ENCODE measurements at regions not wholly inside any gene's neighbourhood (a gene's known extent, or its start where the extent isn't known, plus 50 kb on each side); places are given as distances from the start of the nearest gene placed in this dataset.

DNA sequence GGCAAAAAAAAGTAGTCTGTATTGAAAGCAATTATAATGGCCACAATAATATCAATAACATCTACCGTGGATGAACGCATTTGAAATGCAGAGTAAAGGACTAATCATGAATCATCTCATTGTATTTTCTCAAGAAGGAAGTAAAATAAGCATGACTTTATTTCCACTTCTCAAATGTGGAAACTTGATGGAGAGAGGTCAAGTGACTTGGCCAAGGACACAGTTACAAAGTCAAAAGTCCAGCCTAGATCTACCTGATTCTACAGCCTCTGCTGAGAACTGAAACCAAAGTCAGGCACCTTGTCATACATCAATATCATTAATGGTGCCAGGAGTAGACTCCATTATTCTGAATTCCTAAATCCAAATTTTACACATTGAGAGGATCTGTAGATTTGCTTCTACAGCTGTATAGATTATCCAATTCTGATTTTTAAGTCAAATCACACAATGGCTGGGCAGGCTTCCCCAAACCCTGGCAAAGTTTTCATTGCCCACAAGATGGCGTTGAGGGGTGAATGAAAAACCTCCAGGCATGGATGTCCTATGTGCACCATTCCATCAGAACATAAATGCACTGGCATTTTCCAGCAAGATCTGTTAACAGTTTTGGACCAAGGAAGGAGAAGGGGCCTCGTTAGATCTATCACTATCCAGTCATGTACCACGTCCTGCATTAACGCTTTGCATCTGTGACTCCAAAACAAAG, 423.1 kb downstream of the MAFB start:
- Mint-ChIP-seq H3K4me3 (ENCODE audit: low read depth) (no peak overlapping the region), H3K27ac (no peak overlapping the region), H3K36me3 (ENCODE audit: insufficient read depth) (no peaks in the 10 kb centered on the region), H3K27me3 (peaks cover 55% of the 10 kb centered on the region), H3K9me3 (ENCODE audit: low read depth) (no peaks in the 10 kb centered on the region), H3K4me1 (ENCODE audit: low read depth) (no peaks in the 10 kb centered on the region)
- no peak for DNase-seq (ENCODE audit: low spot score, unreplicated experiment)
- TF ChIP-seq, protein P1, sequence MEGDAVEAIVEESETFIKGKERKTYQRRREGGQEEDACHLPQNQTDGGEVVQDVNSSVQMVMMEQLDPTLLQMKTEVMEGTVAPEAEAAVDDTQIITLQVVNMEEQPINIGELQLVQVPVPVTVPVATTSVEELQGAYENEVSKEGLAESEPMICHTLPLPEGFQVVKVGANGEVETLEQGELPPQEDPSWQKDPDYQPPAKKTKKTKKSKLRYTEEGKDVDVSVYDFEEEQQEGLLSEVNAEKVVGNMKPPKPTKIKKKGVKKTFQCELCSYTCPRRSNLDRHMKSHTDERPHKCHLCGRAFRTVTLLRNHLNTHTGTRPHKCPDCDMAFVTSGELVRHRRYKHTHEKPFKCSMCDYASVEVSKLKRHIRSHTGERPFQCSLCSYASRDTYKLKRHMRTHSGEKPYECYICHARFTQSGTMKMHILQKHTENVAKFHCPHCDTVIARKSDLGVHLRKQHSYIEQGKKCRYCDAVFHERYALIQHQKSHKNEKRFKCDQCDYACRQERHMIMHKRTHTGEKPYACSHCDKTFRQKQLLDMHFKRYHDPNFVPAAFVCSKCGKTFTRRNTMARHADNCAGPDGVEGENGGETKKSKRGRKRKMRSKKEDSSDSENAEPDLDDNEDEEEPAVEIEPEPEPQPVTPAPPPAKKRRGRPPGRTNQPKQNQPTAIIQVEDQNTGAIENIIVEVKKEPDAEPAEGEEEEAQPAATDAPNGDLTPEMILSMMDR (IDR thresholded peaks at IDR 0.05; ENCODE audit: unreplicated experiment) = peak; percentile 52

DNA sequence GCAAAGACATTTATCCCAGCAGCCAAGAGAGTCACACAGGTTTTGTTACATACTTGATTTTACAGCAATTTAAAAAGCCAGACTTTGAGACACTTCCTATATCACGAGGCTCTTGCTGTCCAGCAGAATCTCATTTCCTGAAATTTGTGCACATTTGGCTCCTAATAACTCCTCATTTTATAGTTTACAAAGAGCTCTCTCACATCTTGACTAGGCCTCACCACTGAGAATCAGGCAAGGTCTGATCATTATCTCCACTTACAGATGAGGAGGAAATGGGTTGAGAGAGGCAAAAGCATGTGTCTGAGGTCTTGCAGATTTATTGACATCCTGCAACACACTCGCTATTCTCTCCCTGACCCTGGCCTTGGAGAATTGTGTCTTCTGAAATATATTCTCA, 426.8 kb downstream of the MAFB start:
- H3K4me3 Mint-ChIP-seq (ENCODE audit: low read depth) = no peak overlapping the region
- H3K27me3 Mint-ChIP-seq = peaks cover 22% of the 10 kb centered on the region
- H3K27ac Mint-ChIP-seq = no peak overlapping the region
- H3K36me3 Mint-ChIP-seq (ENCODE audit: insufficient read depth) = no peaks in the 10 kb centered on the region
- no peak for DNase-seq (ENCODE audit: low spot score, unreplicated experiment)
- TF ChIP-seq, protein P1 (IDR thresholded peaks at IDR 0.05; ENCODE audit: unreplicated experiment) = no peak
- no peaks in the 10 kb centered on the region for H3K4me1 Mint-ChIP-seq (ENCODE audit: low read depth)
- no peaks in the 10 kb centered on the region for H3K9me3 Mint-ChIP-seq (ENCODE audit: low read depth)

DNA sequence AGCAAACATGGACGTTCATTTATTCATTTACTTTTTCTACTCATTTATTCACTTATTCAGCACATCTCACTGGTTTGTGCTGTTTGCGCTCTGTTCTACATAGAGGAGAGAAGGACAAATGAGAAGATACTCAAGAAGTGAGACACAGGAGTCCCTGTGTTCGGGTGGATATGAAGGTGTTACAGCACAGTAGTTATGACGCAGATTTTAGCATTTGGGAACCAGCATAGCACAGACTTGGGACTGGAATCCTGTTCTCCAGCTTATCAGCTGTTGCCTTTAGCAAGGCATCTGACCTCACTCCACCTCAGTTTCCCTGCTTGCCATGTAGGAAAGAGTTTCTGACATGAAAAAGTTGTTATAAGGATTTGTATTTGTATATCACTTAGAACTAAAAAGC, 430.1 kb downstream of the MAFB start:
- Mint-ChIP-seq H3K4me1 (ENCODE audit: low read depth) (no peaks in the 10 kb centered on the region), H3K36me3 (ENCODE audit: insufficient read depth) (no peaks in the 10 kb centered on the region), H3K27me3 (peaks cover 9% of the 10 kb centered on the region), H3K9me3 (ENCODE audit: low read depth) (no peaks in the 10 kb centered on the region), H3K27ac (no peak overlapping the region), H3K4me3 (ENCODE audit: low read depth) (no peak overlapping the region)
- TF ChIP-seq, protein P1 (IDR thresholded peaks at IDR 0.05; ENCODE audit: unreplicated experiment) = no peak
- DNase-seq (ENCODE audit: low spot score, unreplicated experiment) = no peak

DNA sequence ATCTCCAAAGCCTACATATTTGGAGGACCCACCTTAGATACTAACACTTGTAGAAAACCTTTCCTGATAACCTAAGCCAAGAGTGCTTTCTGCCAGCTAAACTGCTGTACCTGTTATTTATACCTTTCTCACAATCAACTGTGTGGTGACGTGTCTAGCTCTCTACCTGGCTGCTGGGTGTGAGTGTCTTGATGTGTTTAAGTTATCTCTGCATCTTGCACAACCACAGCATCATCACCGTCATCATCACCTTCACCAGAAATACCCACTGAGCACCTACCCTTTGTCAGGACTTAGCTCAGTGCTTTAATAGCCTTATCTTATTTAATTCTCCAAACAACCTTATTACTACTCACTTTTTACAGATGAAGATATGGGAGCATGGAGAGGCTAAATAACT, 431.3 kb downstream of the MAFB start:
- Mint-ChIP-seq H3K36me3 (ENCODE audit: insufficient read depth) (no peaks in the 10 kb centered on the region), H3K4me1 (ENCODE audit: low read depth) (no peaks in the 10 kb centered on the region), H3K9me3 (ENCODE audit: low read depth) (no peaks in the 10 kb centered on the region), H3K4me3 (ENCODE audit: low read depth) (no peak overlapping the region), H3K27ac (no peak overlapping the region), H3K27me3 (peaks cover 3% of the 10 kb centered on the region)
- no peak for DNase-seq (ENCODE audit: low spot score, unreplicated experiment)
- TF ChIP-seq, protein P1 (IDR thresholded peaks at IDR 0.05; ENCODE audit: unreplicated experiment) = no peak

DNA sequence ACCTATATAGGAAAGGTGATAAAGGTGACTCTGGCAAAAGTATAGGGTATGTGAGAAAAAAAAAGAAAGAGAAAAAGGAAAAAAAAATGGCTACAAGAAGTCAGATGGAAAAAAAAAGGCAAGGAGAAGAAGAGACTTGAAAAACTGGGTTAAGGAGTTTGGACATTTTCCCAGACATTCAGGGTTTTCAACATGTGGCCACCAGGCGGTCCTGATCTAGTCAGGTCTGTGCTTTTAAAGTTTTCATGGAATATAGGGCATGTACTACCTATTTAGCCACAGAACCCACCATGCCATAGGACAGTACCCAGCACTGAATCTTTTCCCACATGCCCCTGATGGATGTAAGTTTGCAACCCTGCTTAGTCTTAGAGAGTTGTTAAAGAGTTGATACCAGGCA, 433.7 kb downstream of the MAFB start:
- H3K27ac Mint-ChIP-seq = no peak overlapping the region
- no peaks in the 10 kb centered on the region for H3K36me3 Mint-ChIP-seq (ENCODE audit: insufficient read depth)
- peaks cover 3% of the 10 kb centered on the region for H3K9me3 Mint-ChIP-seq (ENCODE audit: low read depth)
- TF ChIP-seq, protein P1 (IDR thresholded peaks at IDR 0.05; ENCODE audit: unreplicated experiment) = peak; percentile 30
- no peak for DNase-seq (ENCODE audit: low spot score, unreplicated experiment)
- no peaks in the 10 kb centered on the region for H3K4me1 Mint-ChIP-seq (ENCODE audit: low read depth)
- H3K27me3 Mint-ChIP-seq = no peaks in the 10 kb centered on the region
- no peak overlapping the region for H3K4me3 Mint-ChIP-seq (ENCODE audit: low read depth)

All from progenitor cell of endocrine pancreas (in vitro differentiated cells).